ENCODE measurements at regions not wholly inside any gene's neighbourhood (a gene's known extent, or its start where the extent isn't known, plus 50 kb on each side); places are given as distances from the start of the nearest gene placed in this dataset.
"Not testable (repeated sequence)": the region's sequence is repeated elsewhere in the genome, so short reads cannot be mapped to it uniquely, and the experiment has no call there.

- no peak overlapping the region for H3K9ac ChIP-seq (ENCODE audit: insufficient read length, low read depth)
- no peaks in the 10 kb centered on the region for H3K9me3 ChIP-seq (ENCODE audit: insufficient read depth, low read length)
- no peak for DNase-seq (ENCODE audit: low read depth, low spot score)
- peaks cover 15% of the 10 kb centered on the region for H3K4me1 ChIP-seq (ENCODE audit: insufficient read depth, insufficient read length)
- no peak for TF ChIP-seq SUZ12 (IDR thresholded peaks at IDR 0.05; ENCODE audit: extremely low read depth, insufficient read depth, insufficient read length)
- TF ChIP-seq ZNF274 (IDR thresholded peaks at IDR 0.05; ENCODE audit: low read depth, low read length) = no peak
- no peak for TF ChIP-seq YY1 (IDR thresholded peaks at IDR 0.05; ENCODE audit: insufficient read depth, insufficient read length)
- no peaks in the 10 kb centered on the region for H3K36me3 ChIP-seq (ENCODE audit: insufficient read depth, insufficient read length, low read length)
- no peaks in the 10 kb centered on the region for H3K27me3 ChIP-seq (ENCODE audit: insufficient read depth, insufficient read length)
- no peak overlapping the region for H3K4me3 ChIP-seq (ENCODE audit: insufficient read length, low read depth)
Observed at GRCh38 chr1:29551123-29551936, 315.0 kb downstream of the PTPRU start.

GRCh38 chr1:29550119-29550841 is 314.0 kb downstream of the PTPRU start:
- TF ChIP-seq ZNF274 (IDR thresholded peaks at IDR 0.05; ENCODE audit: low read depth, low read length) = no peak
- no peak for TF ChIP-seq YY1 (IDR thresholded peaks at IDR 0.05; ENCODE audit: insufficient read depth, insufficient read length)
- TF ChIP-seq SUZ12 (IDR thresholded peaks at IDR 0.05; ENCODE audit: extremely low read depth, insufficient read depth, insufficient read length) = no peak
- H3K4me1 ChIP-seq (ENCODE audit: insufficient read depth, insufficient read length) = peaks cover 15% of the 10 kb centered on the region
- no peak overlapping the region for H3K4me3 ChIP-seq (ENCODE audit: insufficient read length, low read depth)
- no peak overlapping the region for H3K9ac ChIP-seq (ENCODE audit: insufficient read length, low read depth)
- no peaks in the 10 kb centered on the region for H3K9me3 ChIP-seq (ENCODE audit: insufficient read depth, low read length)
- no peaks in the 10 kb centered on the region for H3K27me3 ChIP-seq (ENCODE audit: insufficient read depth, insufficient read length)
- no peak for DNase-seq (ENCODE audit: low read depth, low spot score)
- no peaks in the 10 kb centered on the region for H3K36me3 ChIP-seq (ENCODE audit: insufficient read depth, insufficient read length, low read length)

GRCh38 chr1:29549728-29550118 is 313.4 kb downstream of the PTPRU start:
- DNase-seq (ENCODE audit: low read depth, low spot score); H3K36me3 ChIP-seq (ENCODE audit: insufficient read depth, insufficient read length, low read length); H3K4me3 ChIP-seq (ENCODE audit: insufficient read length, low read depth); H3K9ac ChIP-seq (ENCODE audit: insufficient read length, low read depth); H3K27me3 ChIP-seq (ENCODE audit: insufficient read depth, insufficient read length); H3K9me3 ChIP-seq (ENCODE audit: insufficient read depth, low read length): not testable (repeated sequence)
- peaks cover 15% of the 10 kb centered on the region for H3K4me1 ChIP-seq (ENCODE audit: insufficient read depth, insufficient read length)

GRCh38 chr1:29549001-29549400 is 312.7 kb downstream of the PTPRU start:
- no peak overlapping the region for H3K4me3 ChIP-seq (ENCODE audit: insufficient read length, low read depth)
- H3K27me3 ChIP-seq (ENCODE audit: insufficient read depth, insufficient read length) = no peaks in the 10 kb centered on the region
- H3K36me3 ChIP-seq (ENCODE audit: insufficient read depth, insufficient read length, low read length) = no peaks in the 10 kb centered on the region
- TF ChIP-seq YY1 (IDR thresholded peaks at IDR 0.05; ENCODE audit: insufficient read depth, insufficient read length) = no peak
- no peak for TF ChIP-seq ZNF274 (IDR thresholded peaks at IDR 0.05; ENCODE audit: low read depth, low read length)
- no peak for TF ChIP-seq SUZ12 (IDR thresholded peaks at IDR 0.05; ENCODE audit: extremely low read depth, insufficient read depth, insufficient read length)
- H3K9ac ChIP-seq (ENCODE audit: insufficient read length, low read depth) = no peak overlapping the region
- no peaks in the 10 kb centered on the region for H3K9me3 ChIP-seq (ENCODE audit: insufficient read depth, low read length)
- DNase-seq (ENCODE audit: low read depth, low spot score) = no peak
- peaks cover 15% of the 10 kb centered on the region for H3K4me1 ChIP-seq (ENCODE audit: insufficient read depth, insufficient read length)

- Histone ChIP-seq H3K4me3 (ENCODE audit: insufficient read length, low read depth) (no peak overlapping the region), H3K9me3 (ENCODE audit: insufficient read depth, low read length) (no peaks in the 10 kb centered on the region), H3K4me1 (ENCODE audit: insufficient read depth, insufficient read length) (peaks cover 15% of the 10 kb centered on the region), H3K36me3 (ENCODE audit: insufficient read depth, insufficient read length, low read length) (no peaks in the 10 kb centered on the region), H3K9ac (ENCODE audit: insufficient read length, low read depth) (no peak overlapping the region), H3K27me3 (ENCODE audit: insufficient read depth, insufficient read length) (no peaks in the 10 kb centered on the region)
- TF ChIP-seq ZNF274 (IDR thresholded peaks at IDR 0.05; ENCODE audit: low read depth, low read length) (no peak), SUZ12 (IDR thresholded peaks at IDR 0.05; ENCODE audit: extremely low read depth, insufficient read depth, insufficient read length) (no peak), YY1 (IDR thresholded peaks at IDR 0.05; ENCODE audit: insufficient read depth, insufficient read length) (no peak)
- no peak for DNase-seq (ENCODE audit: low read depth, low spot score)
Observed at GRCh38 chr1:29548091-29548490, 311.8 kb downstream of the PTPRU start.

GRCh38 chr1:29547300-29547699 is 311.0 kb downstream of the PTPRU start:
- H3K27me3 ChIP-seq (ENCODE audit: insufficient read depth, insufficient read length) = no peaks in the 10 kb centered on the region
- no peak overlapping the region for H3K4me3 ChIP-seq (ENCODE audit: insufficient read length, low read depth)
- no peak for TF ChIP-seq YY1 (IDR thresholded peaks at IDR 0.05; ENCODE audit: insufficient read depth, insufficient read length)
- TF ChIP-seq SUZ12 (IDR thresholded peaks at IDR 0.05; ENCODE audit: extremely low read depth, insufficient read depth, insufficient read length) = no peak
- no peak for TF ChIP-seq ZNF274 (IDR thresholded peaks at IDR 0.05; ENCODE audit: low read depth, low read length)
- DNase-seq (ENCODE audit: low read depth, low spot score) = no peak
- H3K9me3 ChIP-seq (ENCODE audit: insufficient read depth, low read length) = no peaks in the 10 kb centered on the region
- H3K36me3 ChIP-seq (ENCODE audit: insufficient read depth, insufficient read length, low read length) = no peaks in the 10 kb centered on the region
- no peak overlapping the region for H3K9ac ChIP-seq (ENCODE audit: insufficient read length, low read depth)
- H3K4me1 ChIP-seq (ENCODE audit: insufficient read depth, insufficient read length) = peaks cover 15% of the 10 kb centered on the region

GRCh38 chr1:29546496-29546895 is 310.2 kb downstream of the PTPRU start:
- no peak for DNase-seq (ENCODE audit: low read depth, low spot score)
- Histone ChIP-seq H3K27me3 (ENCODE audit: insufficient read depth, insufficient read length) (no peaks in the 10 kb centered on the region), H3K9me3 (ENCODE audit: insufficient read depth, low read length) (no peaks in the 10 kb centered on the region), H3K4me1 (ENCODE audit: insufficient read depth, insufficient read length) (peaks cover 15% of the 10 kb centered on the region), H3K9ac (ENCODE audit: insufficient read length, low read depth) (no peak overlapping the region), H3K4me3 (ENCODE audit: insufficient read length, low read depth) (no peak overlapping the region), H3K36me3 (ENCODE audit: insufficient read depth, insufficient read length, low read length) (no peaks in the 10 kb centered on the region)
- TF ChIP-seq ZNF274 (IDR thresholded peaks at IDR 0.05; ENCODE audit: low read depth, low read length) (no peak), SUZ12 (IDR thresholded peaks at IDR 0.05; ENCODE audit: extremely low read depth, insufficient read depth, insufficient read length) (no peak), YY1 (IDR thresholded peaks at IDR 0.05; ENCODE audit: insufficient read depth, insufficient read length) (no peak)

Data from NT2/D1 (cell line).